Medulla oblongata (tissue), 1 donor: ENCODE measurements at regions not wholly inside any gene's neighbourhood (a gene's known extent, or its start where the extent isn't known, plus 50 kb on each side); places are given as distances from the start of the nearest gene placed in this dataset.

ENCODE experiments used
- DNase-seq: peaks from one replicate; pipeline ENCODE4 v3.0.0-alpha.2; 2015; ENCODE audit errors: extremely low spot score

DNA sequence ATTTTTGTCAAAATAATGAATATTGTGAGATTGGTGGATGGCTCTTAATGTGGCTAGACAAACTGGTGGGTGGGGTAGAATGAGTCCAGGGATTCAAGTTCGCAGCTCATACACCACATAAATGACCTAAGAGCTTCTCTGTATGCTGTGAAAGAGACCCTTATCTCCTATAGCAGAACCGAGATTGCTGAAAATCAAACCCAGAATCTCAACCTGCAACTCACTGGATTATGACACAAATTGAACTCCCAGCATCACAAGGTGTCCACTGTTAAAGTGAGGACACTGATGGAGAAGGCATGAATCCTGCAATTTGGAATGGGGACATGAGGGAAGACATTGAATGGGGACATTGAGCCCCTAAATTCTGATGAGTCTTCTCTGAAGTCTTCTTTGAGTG, 51.3 kb upstream of the CNKSR3 start:
- DNase-seq, result no peak

GRCh38 chr6:154565331-154565730, 54.8 kb upstream of the CNKSR3 start:
- DNase-seq, result no peak

DNA sequence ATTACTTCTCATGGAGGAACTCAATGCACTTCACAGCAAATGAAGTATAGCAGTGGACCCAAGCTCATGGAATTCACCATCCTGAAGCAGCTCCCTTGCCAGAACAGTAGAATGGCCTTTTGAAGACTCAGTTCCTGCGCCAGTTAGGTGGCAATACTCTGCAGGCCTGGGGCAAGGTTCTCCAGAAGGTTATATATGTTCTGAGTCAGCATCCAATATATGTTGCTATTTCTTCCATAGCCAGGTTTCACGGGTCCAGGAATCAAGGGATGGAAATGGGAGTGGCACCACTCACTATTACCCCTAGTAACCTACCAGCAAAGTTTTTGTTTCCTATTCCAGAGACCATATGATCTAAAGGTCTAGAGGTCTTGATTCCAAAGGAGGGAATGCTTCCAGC, 56.4 kb upstream of the CNKSR3 start:
- no peak for DNase-seq

DNA sequence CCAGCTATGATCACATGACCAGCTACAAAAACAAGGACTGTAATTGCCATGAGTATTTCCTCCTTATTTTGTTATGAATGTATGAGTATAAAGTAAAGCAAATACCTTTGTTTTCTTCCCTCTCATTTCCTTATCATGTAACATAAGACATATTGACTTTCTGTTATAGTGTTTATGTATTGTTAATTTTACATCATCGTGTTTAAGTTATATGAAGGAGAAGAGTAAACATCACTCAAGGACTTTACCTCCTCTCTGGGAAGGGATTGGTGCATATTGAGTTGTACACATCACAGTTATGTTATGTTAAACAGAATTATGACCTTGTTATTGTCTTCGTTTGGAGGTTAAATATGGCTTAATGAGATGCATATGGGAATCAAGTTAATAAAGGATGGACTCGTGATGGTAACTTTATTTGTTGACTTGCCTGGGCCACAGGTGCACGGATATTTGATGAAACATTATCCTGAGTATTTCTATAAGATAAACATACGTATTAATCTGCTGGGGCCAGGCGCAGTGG, 57.3 kb upstream of the CNKSR3 start:
- no peak for DNase-seq

- DNase-seq, result no peak
These were observed 58.8 kb upstream of the CNKSR3 start for GRCh38 chr6:154569156-154569862.

DNA sequence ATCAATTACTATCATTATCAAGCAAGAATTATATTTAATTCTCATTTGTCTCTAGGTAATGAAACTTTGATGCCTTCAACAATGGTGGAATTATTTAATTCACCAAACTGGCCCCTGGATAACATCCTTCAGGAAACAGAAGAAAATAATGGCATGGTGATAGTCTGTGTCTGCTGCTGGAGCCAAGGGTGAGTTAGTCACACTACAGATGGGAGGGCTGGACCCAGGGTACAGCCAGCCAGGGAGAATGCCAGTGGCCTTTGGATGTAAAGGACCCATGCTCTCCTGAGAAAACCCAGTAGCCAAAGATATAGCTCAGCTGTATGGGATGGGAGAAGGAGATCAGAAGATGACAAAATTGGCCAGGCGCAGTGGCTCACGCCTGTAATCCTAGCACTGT, 60.0 kb upstream of the CNKSR3 start:
- DNase-seq, result no peak

- DNase-seq, result no peak
These were observed 62.1 kb upstream of the CNKSR3 start for GRCh38 chr6:154572556-154572955.

GRCh38 chr6:154578004-154578559, 67.6 kb upstream of the CNKSR3 start:
- DNase-seq, result no peak

DNA sequence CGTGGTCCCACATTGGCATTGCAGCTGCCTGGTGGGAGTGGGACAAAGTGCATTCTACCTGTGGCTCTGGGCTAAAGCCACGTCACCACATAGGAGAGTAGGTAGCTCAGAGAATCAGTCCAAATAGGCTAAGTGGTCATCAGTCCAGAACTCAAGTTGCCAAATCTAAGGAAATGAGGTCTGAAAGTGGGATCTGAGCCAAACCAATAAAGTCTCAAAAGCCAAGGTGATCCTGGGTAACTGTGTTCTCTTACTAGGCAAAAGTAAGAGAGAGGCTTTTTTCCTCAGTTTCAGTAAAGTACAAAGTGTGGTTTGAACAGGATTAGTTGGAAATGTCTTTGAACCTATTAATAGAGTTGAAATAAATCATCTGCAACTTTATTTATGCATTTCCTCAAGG, 68.6 kb upstream of the CNKSR3 start:
- no peak for DNase-seq

DNA sequence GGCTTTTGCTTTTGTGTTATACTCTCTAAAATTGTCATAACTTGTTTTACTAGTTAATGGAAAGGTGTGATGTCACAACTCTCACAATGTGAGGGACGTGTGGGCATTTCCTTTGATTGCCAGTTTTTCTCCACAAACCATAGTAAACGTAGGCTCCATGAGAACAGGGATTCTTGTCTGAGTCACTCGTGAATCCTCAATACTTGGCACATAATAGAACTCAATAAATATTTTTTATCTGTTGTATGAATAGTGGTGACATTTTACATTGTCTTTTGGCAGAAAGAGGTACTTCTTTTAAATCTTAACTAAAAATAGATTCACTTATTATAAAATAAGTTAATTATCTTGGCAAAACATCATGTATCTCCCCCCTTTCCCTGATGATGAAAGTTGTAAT, 69.0 kb upstream of the CNKSR3 start:
- DNase-seq, result no peak

DNA sequence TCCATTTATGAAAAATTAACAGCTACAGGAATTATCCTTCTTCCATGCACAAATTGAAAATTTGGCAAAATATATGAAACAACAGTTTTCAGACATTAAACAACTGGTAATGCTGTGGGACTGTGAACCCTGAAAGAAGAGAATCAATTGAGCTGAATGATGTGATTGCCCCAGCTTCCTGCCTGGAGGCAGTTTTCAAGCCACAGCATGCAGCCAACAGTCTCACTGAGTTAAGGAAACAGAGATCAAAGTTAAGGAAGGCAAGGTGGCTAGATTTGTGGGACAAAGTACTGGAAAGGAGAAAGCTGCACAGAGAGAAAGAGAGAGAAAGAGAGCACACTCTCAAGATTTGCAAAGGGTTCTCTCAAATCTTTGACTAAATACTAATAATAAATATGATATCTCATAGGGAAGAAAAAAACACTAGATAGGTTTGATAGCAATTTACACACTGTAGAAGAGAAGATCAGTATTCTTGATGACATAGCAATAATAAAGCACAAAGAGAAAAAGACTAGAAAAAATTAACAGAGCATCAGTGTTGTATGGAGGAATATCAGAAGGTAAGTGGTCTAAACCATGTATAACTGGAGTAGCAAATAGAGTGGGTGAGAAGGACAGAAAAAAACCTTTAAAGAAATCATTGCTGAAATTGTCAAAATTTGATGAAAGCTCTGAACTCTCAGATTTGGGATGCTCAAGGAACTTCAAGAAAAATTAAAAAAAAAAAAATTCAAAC, 70.1 kb upstream of the CNKSR3 start:
- DNase-seq, result no peak

DNA sequence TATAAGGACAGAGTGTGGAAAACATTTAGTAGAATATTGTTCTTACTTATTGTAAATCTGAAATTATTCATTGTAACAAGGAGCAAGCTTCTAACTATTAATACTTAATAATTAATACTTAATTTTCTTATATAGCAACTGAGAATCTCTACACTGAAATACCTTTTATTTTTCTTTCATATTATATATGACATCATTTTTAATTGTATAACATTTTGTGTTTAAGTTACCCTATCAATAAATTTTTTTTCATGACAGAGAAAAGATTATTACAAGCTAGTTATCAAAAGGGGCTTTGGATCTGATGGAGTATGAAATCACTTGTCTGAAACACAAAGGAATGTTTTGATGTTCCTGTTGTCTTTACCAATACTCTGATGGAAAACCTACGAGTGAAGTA, 72.2 kb upstream of the CNKSR3 start:
- no peak for DNase-seq

- DNase-seq, result no peak
These were observed 73.2 kb upstream of the CNKSR3 start for GRCh38 chr6:154583546-154584188.

DNA sequence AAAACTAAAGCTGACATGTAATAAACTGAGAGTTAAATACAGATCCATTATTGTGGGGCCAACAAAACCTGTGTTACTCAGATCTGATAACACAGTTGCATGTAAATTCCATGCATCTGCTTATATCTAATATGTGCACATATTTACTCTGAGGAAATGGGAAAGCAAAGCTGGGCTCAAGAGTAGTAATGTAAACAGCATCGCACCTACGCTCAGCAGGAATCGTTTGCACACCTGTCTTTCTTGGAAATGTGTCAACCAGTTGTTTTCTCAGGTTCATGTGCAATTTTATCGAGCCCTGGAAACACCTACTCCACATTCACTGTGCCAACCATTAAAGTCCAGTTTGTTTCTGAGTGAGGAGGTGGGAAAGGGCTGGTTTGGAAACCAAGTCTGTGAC, 80.3 kb upstream of the CNKSR3 start:
- DNase-seq, result no peak

DNA sequence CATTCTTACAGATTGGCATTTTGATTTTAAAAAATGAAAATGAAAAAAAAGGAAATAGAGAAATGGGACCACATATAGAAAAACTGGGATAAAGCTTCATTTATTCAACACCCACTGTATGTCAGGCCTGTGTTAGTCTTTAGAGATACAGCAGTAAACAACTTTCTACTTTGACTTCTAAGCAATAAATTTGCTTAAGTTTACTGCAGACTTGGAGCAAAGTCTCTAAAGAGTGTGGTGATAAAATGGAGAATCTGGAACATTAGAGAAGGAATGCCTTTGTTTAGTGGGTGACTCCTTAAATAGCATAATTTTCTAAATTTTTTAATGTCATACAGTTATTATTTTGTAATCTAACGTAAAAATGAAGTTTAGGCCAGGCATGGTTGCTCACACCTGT, 80.7 kb upstream of the CNKSR3 start:
- DNase-seq, result no peak

- no peak for DNase-seq
These were observed 81.8 kb upstream of the CNKSR3 start for GRCh38 chr6:154592199-154592860.

GRCh38 chr6:154593122-154593521, 82.6 kb upstream of the CNKSR3 start:
- no peak for DNase-seq

GRCh38 chr6:154594496-154595198, 84.2 kb upstream of the CNKSR3 start:
- no peak for DNase-seq

DNA sequence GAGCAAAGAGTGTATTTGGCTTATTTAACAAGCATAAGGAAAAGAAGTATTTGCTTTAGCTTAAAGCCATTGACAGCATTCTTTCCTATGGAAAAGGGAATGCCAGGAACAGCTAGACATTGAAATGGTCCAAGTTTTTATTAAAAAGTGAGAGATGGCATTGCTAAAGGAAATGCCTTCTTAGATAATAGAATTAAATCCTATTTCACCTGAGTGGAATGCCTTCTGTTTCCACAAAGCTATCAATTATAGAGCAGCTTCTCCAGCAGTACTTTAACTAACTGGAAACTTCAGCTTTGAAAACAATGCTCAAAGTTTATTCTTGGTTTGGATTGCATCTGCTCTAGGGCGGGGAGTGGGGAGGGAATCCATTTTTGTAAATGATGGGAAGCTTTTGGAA, 85.1 kb upstream of the CNKSR3 start:
- no peak for DNase-seq

GRCh38 chr6:154596009-154596408, 85.5 kb upstream of the CNKSR3 start:
- DNase-seq, result no peak

DNA sequence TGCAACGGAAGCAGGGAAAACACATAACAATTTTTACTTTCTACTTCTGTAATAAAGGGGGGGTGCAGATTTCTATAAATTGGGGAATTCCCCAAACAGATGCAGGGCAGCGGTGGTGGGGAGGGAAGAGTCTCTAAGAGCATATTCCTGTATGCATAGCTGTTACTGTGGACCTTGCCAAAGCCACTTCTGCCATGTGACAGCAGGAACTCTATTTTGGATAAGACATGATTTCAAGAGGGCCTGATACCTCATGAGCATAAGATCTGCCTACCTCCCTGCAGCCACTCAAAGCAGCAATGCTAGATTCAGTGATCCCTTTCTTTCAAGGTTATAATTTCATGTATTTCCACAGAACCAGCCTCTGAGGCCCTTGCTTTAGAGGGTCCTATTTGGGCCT, 86.2 kb upstream of the CNKSR3 start:
- DNase-seq, result no peak
